WERI-Rb-1 (cell line): ENCODE measurements at regions not wholly inside any gene's neighbourhood (a gene's known extent, or its start where the extent isn't known, plus 50 kb on each side); places are given as distances from the start of the nearest gene placed in this dataset.

Experiments used
- DNase-seq: peaks from one replicate; pipeline ENCODE4 v3.0.0-alpha.2; 2020
- H3K27ac ChIP-seq: fragments of 250-450 bp; sonication (Bioruptor Pico); 2 replicates; pipeline ENCODE4 v1.5.1; 2020; ENCODE audit warnings: mild to moderate bottlenecking, moderate library complexity
- H3K27me3 ChIP-seq: fragments of 250-450 bp; sonication (Bioruptor Pico); 2 replicates; pipeline ENCODE4 v1.5.1; 2021; ENCODE audit warnings: mild to moderate bottlenecking, low read depth, moderate library complexity; ENCODE audit not compliant: insufficient read depth, severe bottlenecking
- H3K36me3 ChIP-seq: fragments of 250-450 bp; sonication (Bioruptor Pico); 2 replicates; pipeline ENCODE4 v1.5.1; 2020; ENCODE audit warnings: mild to moderate bottlenecking, moderate library complexity
- H3K4me3 ChIP-seq: 2 replicates; pipeline ENCODE4 v1.5.1; 2011; ENCODE audit warnings: low read depth, mild to moderate bottlenecking, control low read depth, low read length
- H3K9me3 ChIP-seq: fragments of 250-450 bp; sonication (Bioruptor Pico); 2 replicates; pipeline ENCODE4 v1.5.1; 2021; ENCODE audit warnings: mild to moderate bottlenecking, moderate library complexity; ENCODE audit not compliant: severe bottlenecking
- TF ChIP-seq, protein P1 (sequence below): IDR thresholded peaks from 2 replicates; pipeline ENCODE4 v1.5.1; 2011; ENCODE audit warnings: low read depth, mild to moderate bottlenecking, control low read depth, inconsistent platforms, low read length

GRCh38 chr3:153099131-153099530 is 62.9 kb upstream of the RAP2B start:
- Histone ChIP-seq H3K4me3 (no peak overlapping the region), H3K27ac (no peak overlapping the region), H3K27me3 (no peaks in the 10 kb centered on the region), H3K36me3 (no peaks in the 10 kb centered on the region), H3K9me3 (no peaks in the 10 kb centered on the region)
- no peak for DNase-seq
- TF ChIP-seq, protein P1, sequence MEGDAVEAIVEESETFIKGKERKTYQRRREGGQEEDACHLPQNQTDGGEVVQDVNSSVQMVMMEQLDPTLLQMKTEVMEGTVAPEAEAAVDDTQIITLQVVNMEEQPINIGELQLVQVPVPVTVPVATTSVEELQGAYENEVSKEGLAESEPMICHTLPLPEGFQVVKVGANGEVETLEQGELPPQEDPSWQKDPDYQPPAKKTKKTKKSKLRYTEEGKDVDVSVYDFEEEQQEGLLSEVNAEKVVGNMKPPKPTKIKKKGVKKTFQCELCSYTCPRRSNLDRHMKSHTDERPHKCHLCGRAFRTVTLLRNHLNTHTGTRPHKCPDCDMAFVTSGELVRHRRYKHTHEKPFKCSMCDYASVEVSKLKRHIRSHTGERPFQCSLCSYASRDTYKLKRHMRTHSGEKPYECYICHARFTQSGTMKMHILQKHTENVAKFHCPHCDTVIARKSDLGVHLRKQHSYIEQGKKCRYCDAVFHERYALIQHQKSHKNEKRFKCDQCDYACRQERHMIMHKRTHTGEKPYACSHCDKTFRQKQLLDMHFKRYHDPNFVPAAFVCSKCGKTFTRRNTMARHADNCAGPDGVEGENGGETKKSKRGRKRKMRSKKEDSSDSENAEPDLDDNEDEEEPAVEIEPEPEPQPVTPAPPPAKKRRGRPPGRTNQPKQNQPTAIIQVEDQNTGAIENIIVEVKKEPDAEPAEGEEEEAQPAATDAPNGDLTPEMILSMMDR: no peak

DNA sequence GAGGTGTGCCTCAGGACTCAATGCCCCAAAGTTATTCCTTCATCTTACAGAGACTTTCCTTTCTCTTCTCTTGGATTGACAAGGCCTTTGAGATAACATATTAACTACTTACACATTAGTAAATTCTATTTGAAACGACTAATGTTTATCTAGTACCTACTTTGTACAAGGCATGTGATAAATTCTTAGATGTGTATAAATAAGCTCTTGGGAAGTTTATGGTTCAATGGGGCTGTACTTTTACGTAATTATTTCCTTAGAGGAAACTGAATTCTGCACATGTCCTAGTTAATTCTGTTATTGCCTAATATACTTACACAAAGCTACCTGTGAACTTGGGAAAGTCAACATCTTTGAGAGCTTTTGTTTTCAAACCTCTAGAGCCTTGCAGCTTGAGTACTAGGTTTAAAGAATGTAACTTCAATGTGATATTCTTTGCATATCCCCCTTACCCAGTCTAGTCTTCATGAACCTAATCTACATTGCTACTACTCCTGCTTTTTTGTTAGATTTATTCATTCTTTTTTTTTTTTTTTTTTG is 58.5 kb upstream of the RAP2B start:
- Histone ChIP-seq H3K4me3 (no peak overlapping the region), H3K9me3 (no peaks in the 10 kb centered on the region), H3K27ac (no peak overlapping the region), H3K36me3 (no peaks in the 10 kb centered on the region), H3K27me3 (no peaks in the 10 kb centered on the region)
- no peak for DNase-seq
- TF ChIP-seq, protein P1: no peak

- Histone ChIP-seq H3K9me3 (no peaks in the 10 kb centered on the region), H3K36me3 (no peaks in the 10 kb centered on the region), H3K27me3 (no peaks in the 10 kb centered on the region), H3K4me3 (no peak overlapping the region), H3K27ac (no peak overlapping the region)
- DNase-seq: no peak
- TF ChIP-seq, protein P1: no peak
Measured at GRCh38 chr3:153110041-153110440, 52.0 kb upstream of the RAP2B start.

GRCh38 chr3:153111016-153111415 is 51.0 kb upstream of the RAP2B start:
- no peak overlapping the region for H3K4me3 ChIP-seq
- no peaks in the 10 kb centered on the region for H3K27me3 ChIP-seq
- H3K27ac ChIP-seq: no peak overlapping the region
- H3K36me3 ChIP-seq: no peaks in the 10 kb centered on the region
- DNase-seq: no peak
- TF ChIP-seq, protein P1: no peak
- H3K9me3 ChIP-seq: no peaks in the 10 kb centered on the region
